ENCODE measurements at regions not wholly inside any gene's neighbourhood (a gene's known extent, or its start where the extent isn't known, plus 50 kb on each side); places are given as distances from the start of the nearest gene placed in this dataset.

GRCh38 chr17:15892244-15892643 is 52.7 kb upstream of the ADORA2B start:
- TF ChIP-seq CTCF (IDR thresholded peaks at IDR 0.05; ENCODE audit: extremely low read depth in 1 of 2, insufficient read depth in 1 of 2, low read depth in 1 of 2, low read length in 2 of 2) (no peak), JUN (IDR thresholded peaks at IDR 0.05; ENCODE audit: borderline replicate concordance, insufficient read depth, insufficient read length, low read depth) (no peak), POLR2AphosphoS5 (IDR thresholded peaks at IDR 0.05; ENCODE audit: insufficient read depth, low read depth, low read length) (no peak), EZH2 (IDR thresholded peaks at IDR 0.05; ENCODE audit: borderline replicate concordance, low read depth, low read length, severe bottlenecking) (no peak), MAX (IDR thresholded peaks at IDR 0.05; ENCODE audit: insufficient read depth, insufficient read length) (no peak), MYC (IDR thresholded peaks at IDR 0.05; ENCODE audit: low read depth, low read length) (no peak), POLR2A (IDR thresholded peaks at IDR 0.05; ENCODE audit: low read depth, low read length) (no peak)
